Fibroblast of gingiva (primary cell): ENCODE measurements at regions not wholly inside any gene's neighbourhood (a gene's known extent, or its start where the extent isn't known, plus 50 kb on each side); places are given as distances from the start of the nearest gene placed in this dataset.
"Not testable (repeated sequence)": the region's sequence is repeated elsewhere in the genome, so short reads cannot be mapped to it uniquely, and the experiment has no call there.

Source experiments
- DNase-seq: peaks from one replicate; pipeline ENCODE4 v3.0.0-alpha.2; 2011; ENCODE audit warnings: low read depth

DNA sequence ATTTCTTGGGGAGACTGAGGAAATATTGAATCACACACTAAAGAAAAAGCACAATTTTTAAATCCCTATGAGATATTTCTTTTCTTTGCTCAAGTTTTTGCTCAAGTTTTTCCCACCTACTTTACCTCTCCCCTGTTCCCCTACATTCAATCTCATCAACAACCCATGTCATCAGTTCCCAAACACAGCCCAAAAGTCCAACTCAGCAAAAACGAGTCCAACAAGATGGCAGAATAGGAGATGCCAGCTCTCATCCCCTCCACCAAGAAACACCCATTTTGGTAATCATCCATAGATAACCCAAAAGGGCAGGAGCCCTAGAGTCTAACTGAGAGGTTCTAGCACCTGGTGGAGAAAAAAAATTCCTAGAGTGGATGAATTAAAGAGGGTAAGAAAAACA, 152.5 kb upstream of the GHITM start:
- no peak for DNase-seq

GRCh38 chr10:83987216-83987615, 152.1 kb upstream of the GHITM start:
- no peak for DNase-seq

DNA sequence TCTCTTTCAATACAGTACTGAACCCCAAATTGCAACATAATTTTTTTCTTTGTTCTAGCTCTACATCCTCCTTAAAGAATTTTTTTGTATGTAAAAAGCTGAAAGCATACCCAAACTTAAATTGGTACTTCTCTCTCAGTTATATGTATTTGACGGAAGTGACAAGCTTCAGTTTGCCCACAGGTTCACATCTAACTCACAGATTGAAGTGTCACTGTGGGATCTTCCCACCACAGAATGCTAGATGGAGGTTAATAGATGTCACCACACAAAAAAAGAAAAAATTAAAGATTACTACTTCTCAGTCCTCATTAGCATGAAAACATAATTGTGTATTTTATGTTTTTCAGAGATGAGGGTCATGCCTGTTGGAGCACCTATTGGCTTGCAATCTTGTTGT, 150.9 kb upstream of the GHITM start:
- no peak for DNase-seq

DNA sequence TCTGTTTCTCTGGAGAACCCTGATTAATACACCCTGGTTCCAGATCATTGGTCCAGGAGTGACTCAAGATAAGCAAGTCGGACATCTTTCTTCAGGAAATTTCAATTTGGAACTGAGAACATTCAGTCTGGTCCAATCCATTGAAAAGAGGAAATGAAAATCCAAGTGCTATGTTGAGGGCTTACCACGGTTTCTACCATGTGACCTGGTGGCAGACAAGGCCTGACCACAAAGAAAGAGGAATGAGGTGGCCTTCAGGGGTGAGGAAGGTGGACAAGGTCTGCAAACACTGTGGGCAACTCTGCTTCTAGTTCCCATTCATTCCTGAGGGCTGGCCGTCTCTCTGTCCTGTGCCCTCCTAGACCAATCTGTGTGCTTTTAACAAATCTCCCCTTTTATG, 149.2 kb upstream of the GHITM start:
- no peak for DNase-seq

GRCh38 chr10:83991986-83992753, 147.1 kb upstream of the GHITM start:
- DNase-seq = no peak

DNA sequence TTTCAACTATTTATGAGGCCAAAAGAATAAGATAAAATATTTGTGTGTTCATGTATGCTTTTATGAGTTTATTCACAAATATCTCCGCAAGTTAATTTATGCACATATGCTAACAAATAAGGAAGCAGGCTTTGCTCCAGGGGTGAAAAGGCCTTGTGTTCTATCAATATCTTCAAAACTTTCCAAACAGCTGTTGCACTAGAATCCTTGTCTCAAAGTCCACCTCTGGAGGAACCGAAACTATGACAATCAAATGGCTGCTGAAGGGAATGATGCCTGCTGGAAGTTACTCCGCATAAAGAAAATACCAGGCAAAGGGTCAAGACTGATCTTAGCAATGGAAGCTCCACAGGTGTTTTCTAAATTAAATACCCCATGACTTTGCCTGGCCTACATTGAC, 145.0 kb upstream of the GHITM start:
- no peak for DNase-seq

DNA sequence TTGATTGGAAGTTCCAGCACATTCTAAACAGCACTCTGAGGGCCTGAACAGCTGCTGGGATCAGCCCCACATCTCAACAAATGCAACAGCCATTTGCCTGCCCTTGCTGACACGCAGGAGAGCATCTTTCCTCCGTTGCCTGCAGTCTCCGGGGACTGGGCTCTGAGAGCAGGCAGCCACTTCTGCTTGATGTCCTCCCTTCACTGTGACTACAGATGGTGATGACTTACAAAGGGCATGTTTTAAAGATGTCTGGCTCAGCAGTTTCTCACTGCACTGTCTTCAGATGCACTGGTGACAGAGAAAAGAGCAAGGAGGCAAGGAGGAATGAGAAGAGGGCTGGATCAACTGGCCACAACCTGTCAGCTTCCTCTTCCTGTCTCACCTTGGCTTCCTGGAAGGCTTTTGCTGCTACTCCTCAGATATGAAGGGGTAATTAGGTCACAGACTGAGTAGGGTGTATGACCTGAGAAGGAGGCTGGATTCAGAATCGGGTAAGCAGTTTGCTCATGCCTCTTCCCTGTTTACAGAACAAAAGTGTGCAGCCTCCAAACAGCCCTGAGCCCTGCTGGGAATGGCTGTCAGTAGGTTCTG, 143.5 kb upstream of the GHITM start:
- DNase-seq = no peak

DNA sequence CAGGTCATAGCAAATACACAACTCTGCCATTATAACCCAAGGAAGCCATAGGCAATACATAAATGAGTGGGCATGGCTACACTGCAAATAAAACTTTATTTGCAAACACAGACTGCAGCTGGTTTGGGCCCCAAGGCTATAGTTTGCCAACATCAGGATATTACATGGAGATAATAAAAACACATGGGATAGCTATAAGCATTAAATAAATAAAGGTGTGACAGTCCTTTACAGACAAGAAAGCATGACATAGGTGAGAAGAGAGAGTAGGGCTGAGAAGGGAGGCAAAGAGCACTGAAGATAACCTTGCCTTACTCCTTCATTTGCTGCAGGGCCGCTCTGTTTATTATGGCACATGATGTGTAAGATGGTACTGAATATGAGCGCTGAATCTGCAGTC, 135.1 kb upstream of the GHITM start:
- no peak for DNase-seq

DNA sequence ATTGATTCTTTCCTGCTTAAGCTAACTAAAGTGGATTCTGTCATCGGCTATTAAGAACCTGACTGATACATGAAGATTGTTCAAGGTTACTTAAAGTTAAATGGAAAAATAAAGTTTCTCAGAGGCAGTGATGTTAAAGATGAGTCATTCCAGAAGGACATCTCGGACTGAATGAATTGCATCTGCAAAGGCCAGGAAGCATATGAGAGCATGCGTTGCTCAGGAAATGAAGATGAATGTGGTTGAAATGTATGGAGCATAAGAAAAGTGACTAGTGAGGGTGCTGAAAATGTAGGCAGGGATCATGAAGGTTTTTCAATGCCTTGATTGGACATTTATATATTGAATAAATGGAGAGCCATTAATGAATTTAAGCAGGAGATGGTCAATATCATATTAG, 133.9 kb upstream of the GHITM start:
- DNase-seq = no peak

GRCh38 chr10:84007482-84007881, 131.8 kb upstream of the GHITM start:
- DNase-seq = no peak

GRCh38 chr10:84008878-84009277, 130.4 kb upstream of the GHITM start:
- no peak for DNase-seq

DNA sequence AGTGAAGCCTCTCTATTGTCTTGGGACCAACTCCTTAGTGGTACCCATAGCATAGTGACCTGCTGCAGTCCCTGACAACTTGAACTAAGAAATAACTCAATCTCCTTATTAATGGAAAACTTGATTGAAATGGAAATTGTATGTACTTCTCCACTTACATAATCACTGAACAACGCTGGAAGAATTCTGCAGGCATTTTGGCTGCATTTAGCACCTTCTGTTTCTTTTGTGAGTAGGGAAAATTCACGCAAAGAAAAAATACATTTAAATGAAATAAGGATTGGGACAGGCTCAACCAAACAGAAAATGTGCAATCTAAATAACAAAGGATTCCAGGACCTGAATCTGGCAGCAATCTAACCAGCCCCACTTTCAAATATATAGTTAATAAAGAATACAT, 126.9 kb upstream of the GHITM start:
- no peak for DNase-seq

GRCh38 chr10:84012831-84013458, 126.4 kb upstream of the GHITM start:
- DNase-seq = no peak

DNA sequence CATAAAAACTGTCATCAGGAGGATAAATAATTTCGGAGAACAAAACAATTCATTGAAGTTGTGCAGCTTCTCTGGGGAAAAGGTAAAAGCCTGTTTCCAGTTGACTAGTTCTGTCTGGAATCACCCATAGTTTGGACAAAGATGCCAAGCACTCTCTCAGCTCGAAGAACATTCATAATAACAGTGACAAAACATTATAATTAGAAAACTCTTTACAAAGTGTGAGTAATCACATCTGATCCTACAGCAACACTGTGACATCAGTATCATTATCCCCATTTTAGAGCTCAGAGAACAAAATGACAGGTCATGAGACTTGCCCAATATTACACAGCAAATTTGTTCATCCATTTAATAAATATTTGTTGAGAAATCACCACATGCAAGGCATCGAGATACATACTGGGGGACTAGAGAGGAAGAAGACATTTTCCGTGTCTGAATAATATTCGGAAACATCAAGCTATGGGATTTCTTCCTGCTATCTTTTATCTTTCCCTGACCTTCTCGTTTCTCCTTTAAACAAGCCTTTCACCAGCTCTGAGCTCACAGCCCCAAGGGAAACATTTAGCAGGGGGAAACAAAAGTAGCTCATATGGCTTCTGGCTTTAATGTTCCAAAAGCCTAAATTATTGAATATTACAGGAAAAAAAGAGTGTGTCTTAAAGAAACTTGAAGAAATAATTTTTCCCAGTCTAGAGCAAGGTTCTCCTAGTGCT, 123.3 kb upstream of the GHITM start:
- DNase-seq = no peak

DNA sequence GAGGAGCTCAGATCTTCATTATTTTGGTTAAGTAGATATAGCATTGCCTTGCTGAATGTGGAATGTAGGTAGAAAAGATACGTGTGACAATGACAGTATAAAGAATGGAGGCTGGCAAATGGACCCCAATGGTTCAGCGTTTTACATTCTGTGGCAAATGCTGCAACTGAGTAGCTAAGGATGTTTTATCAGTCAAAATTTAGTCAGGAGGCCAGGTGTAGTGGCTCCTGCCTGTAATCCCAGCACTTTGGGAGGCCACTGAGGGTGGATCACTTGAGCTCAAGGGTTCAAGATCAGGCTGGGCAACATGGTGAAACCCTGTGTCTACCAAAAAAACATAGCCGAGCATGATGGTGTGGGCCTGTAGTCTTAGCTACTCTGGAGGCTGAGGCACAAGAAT, 120.5 kb upstream of the GHITM start:
- DNase-seq = no peak

- not testable (repeated sequence) for DNase-seq
Observed at GRCh38 chr10:84019854-84020458, 119.4 kb upstream of the GHITM start.

GRCh38 chr10:84026821-84027257, 112.5 kb upstream of the GHITM start:
- no peak for DNase-seq

- no peak for DNase-seq
Observed at GRCh38 chr10:84029840-84030239, 109.5 kb upstream of the GHITM start.

DNA sequence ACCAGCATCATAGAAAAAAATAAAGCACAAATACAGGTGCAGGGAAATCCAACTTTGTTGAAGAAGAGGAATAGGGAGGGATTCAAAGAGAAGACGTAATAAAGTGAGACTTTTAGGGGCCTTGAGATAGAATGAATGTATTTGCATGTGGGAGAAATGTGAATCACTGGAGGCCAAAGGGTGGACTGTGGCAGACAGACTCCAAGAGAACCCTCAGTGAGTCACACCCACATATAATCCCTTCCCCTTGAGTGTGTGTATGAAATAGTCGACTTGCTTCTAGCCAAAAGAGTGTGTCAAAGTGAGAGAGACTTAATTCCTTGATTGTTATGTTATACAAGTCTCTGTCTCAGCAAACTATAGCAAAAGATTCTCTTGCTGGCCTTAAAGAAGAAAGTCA, 101.3 kb upstream of the GHITM start:
- no peak for DNase-seq

DNA sequence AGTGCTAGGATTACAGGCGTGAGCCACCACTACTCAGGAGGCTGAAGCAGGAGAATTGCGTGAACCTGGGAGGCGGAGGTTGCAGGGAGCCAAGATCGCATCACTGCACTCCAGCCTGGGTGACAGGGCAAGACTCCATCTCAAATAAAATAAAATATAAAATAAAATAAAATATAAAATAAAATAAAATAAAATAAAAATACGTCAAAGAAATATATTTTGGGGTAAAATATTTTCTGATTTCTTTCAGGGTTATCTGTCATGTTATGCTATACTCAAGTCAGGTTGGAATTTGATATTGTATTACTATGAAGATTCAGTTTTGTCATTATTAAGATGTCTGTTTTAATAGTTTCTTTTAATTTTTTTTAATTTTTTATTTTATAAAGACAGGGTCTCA, 99.4 kb upstream of the GHITM start:
- no peak for DNase-seq

GRCh38 chr10:84047258-84048010, 91.9 kb upstream of the GHITM start:
- DNase-seq = no peak

DNA sequence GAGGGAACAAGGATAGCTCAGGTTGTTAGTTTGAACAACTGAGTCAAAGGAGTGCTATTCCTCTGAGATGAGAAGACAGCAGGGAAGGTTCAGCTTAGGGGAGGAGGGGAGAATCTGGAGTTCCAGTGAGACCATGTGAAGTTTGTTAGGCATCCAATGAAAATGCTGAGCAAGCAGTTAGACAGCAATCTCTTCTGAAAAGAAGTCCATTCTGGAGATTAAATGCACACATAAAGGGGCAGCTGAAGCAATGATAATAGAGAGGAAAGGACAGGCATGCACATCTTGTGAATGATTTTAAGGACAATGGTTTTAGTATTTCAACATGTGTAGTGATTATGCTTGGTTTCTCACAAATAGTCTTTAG, 89.7 kb upstream of the GHITM start:
- no peak for DNase-seq
